SK-N-MC (cell line): ENCODE measurements at regions not wholly inside any gene's neighbourhood (a gene's known extent, or its start where the extent isn't known, plus 50 kb on each side); places are given as distances from the start of the nearest gene placed in this dataset.

Experiments used
- EZH2 ChIP-seq: fragments of 200-600 bp; sonication (generic); IDR thresholded peaks from one replicate; pipeline ENCODE4 v1.6.1; 2017; ENCODE audit warnings: antibody characterized with exemption
- POLR2AphosphoS5 ChIP-seq: IDR thresholded peaks from 2 replicates; pipeline ENCODE4 v1.6.1; 2012; ENCODE audit warnings: mild to moderate bottlenecking, low read depth, low read length, borderline replicate concordance

DNA sequence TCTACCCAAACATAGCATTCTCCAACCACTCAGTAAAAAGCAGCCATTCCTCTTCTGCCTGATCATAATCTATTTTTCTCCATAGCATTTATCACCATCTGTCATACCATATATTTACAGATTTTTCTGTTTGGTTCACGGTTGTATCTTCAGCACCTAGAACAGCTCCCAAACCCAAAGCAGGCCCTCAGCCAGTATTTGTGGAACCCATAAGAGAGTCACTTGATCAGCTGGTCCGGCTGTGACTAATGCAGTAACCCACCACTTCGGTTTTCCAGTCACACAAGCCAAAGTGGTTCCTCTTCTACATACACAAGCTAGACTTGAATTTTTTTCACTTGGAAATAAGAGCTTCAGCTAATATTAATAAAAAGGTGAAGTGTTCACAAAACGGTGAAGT lies 511.6 kb upstream of the CELF4 start:
- no peak for TF ChIP-seq POLR2AphosphoS5
- no peak for TF ChIP-seq EZH2
